ENCODE measurements at regions not wholly inside any gene's neighbourhood (a gene's known extent, or its start where the extent isn't known, plus 50 kb on each side); places are given as distances from the start of the nearest gene placed in this dataset.

DNA sequence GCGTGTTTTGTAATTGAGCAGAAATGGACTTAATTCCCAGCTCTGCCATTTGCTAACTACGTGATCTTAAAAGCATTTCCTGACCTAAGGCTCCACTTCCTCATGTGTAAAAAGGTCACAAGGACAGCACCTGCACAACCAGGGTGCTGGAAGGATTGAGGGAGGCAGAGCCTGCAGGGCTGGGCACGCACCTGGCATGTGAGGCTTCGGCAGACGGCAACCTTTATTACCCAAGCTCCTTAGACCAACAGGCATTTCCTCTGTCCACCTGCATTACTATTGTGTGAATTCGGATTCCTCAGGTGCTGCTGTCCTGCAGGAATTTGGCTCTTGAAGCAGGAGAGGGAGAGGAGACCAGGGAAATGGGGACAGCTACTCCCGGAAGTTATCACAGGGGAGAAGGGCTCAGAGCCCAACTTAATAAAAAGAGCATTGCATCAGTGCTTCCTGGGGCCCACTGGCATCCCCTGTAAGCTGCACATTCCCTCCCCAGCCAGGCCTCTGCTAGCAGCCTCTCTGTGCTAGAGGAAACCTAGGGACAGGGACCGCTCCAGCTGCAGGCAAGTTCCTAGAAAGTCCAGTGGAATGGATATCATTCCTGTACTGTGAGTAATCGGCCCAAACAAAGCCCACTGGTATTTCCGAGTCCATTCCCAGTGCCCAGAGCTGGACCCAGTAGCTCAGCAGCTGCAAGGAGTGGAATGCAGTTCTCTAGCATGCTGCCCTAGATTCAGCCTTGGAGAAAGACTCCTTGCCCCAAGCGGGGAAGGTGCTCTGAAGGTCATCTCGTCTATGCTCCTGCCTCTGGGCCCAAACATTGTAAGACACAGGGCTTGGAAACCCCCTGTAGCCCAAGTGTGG is 157.1 kb upstream of the CCND2 start:
- peaks cover 4% of the 10 kb centered on the region for H3K4me1 ChIP-seq
- intact Hi-C loops (cut with DNase I; ENCODE audit: low total_unique reads), result no loop called here
- H3K27ac ChIP-seq, result no peak overlapping the region
- H3K9me3 ChIP-seq, result no peaks in the 10 kb centered on the region
- no peaks in the 10 kb centered on the region for H3K27me3 ChIP-seq
- 77 to 79% methylated on average over 10 to 12 of the region's 12 CpGs for WGBS, 2 donors
- no peak for DNase-seq
- no peak for TF ChIP-seq POLR2A (IDR thresholded peaks at IDR 0.05)
- no peaks in the 10 kb centered on the region for H3K36me3 ChIP-seq (ENCODE audit: low read depth, missing control alignments)
- H3K4me3 ChIP-seq, result no peak overlapping the region

- 75% methylated on average over 10 of the region's 10 CpGs for WGBS, 2 donors
- Histone ChIP-seq H3K27ac (no peak overlapping the region), H3K4me1 (peaks cover 4% of the 10 kb centered on the region), H3K9me3 (no peaks in the 10 kb centered on the region), H3K36me3 (ENCODE audit: low read depth, missing control alignments) (no peaks in the 10 kb centered on the region), H3K27me3 (no peaks in the 10 kb centered on the region), H3K4me3 (no peak overlapping the region)
- no peak for TF ChIP-seq CTCF (IDR thresholded peaks at IDR 0.05)
- no peak for TF ChIP-seq POLR2A (IDR thresholded peaks at IDR 0.05)
- no peak for DNase-seq
- intact Hi-C loops (cut with DNase I; ENCODE audit: low total_unique reads), result no loop called here
These were observed 158.0 kb upstream of the CCND2 start for GRCh38 chr12:4115570-4115969.

DNA sequence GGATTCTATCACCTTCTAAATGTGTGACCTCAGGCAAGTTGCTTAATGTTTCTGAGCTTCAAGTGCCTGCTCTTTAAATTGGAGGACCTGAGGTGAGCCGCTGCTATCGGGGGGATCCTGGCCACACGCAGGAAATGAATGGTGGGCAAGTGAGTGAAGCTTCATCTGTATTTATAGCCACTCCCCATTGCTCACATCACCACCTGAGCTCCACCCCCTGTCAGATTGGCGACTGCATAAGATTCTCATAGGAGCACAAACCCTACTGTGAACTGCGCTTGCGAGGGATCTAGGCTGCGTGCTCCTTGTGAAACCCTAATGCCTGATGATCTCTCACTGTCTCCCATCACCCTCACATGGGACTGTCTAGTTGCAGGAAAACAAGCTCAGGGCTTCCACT is 158.6 kb upstream of the CCND2 start:
- 79 to 84% methylated on average over 7 of the region's 7 CpGs for WGBS, 2 donors
- H3K9me3 ChIP-seq, result no peaks in the 10 kb centered on the region
- no peak for DNase-seq
- H3K27ac ChIP-seq, result no peak overlapping the region
- H3K4me3 ChIP-seq, result no peak overlapping the region
- no peaks in the 10 kb centered on the region for H3K27me3 ChIP-seq
- intact Hi-C loops (cut with DNase I; ENCODE audit: low total_unique reads), result no loop called here
- TF ChIP-seq CTCF (IDR thresholded peaks at IDR 0.05) (no peak), POLR2A (IDR thresholded peaks at IDR 0.05) (no peak)
- peaks cover 4% of the 10 kb centered on the region for H3K4me1 ChIP-seq
- no peaks in the 10 kb centered on the region for H3K36me3 ChIP-seq (ENCODE audit: low read depth, missing control alignments)

DNA sequence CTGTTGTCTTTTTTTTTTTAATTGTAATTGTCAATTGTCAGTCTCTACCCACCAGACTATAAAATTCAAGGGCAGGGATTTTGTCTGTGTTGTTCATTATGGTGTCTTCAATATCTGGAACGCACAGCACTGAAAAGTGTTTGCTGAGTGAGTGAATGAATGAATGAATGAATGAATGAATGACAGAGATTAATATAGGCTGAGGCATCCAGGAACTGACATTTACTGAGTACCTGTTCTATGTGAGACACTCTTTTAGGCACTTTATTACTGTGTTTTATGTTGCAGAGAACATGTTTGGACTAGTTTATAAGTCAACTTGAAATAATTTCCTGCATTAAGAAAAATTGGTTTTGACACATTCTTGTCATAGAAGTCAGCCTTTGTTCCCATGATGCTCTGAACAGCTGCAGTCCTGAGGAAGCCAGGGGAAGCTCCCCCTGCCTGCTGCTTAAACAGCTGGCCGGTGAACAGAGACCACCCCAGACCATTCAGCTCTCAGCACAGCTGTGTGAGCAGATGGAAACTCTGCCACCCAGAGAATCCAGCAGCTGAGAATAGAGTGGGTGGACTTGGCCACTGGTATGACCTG is 160.7 kb upstream of the CCND2 start:
- H3K4me1 ChIP-seq, result peaks cover 3% of the 10 kb centered on the region
- no peak for DNase-seq
- H3K4me3 ChIP-seq, result no peak overlapping the region
- H3K27me3 ChIP-seq, result no peaks in the 10 kb centered on the region
- no peak overlapping the region for H3K27ac ChIP-seq
- intact Hi-C loops (cut with DNase I; ENCODE audit: low total_unique reads), result no loop called here
- H3K9me3 ChIP-seq, result no peaks in the 10 kb centered on the region
- no peaks in the 10 kb centered on the region for H3K36me3 ChIP-seq (ENCODE audit: low read depth, missing control alignments)
- 71 to 90% methylated on average over 2 of the region's 2 CpGs for WGBS, 2 donors
- TF ChIP-seq POLR2A (IDR thresholded peaks at IDR 0.05) (no peak), CTCF (IDR thresholded peaks at IDR 0.05) (no peak)

DNA sequence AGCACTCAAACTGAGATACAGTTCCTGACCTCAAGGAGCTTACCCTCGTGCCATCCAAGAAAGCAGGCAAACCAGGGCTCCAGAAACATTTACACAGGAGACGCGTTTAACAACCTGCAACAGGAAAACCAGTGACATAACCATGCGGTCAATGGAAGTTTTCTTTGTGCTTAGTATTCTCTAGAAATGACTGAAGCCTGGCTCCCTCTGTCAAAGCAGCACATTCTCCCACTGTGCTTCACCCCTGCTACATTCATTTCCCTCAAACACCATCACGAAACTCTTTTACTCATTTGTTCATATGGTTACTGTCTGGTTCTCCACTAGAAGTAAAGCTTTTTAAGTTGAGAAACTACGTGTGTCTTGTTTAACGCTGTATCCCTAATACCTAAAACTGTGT is 161.3 kb upstream of the CCND2 start:
- WGBS, 2 donors, result 95 to 96% methylated on average over 7 of the region's 7 CpGs
- H3K4me3 ChIP-seq, result no peak overlapping the region
- H3K27me3 ChIP-seq, result no peaks in the 10 kb centered on the region
- H3K9me3 ChIP-seq, result no peaks in the 10 kb centered on the region
- H3K36me3 ChIP-seq (ENCODE audit: low read depth, missing control alignments), result no peaks in the 10 kb centered on the region
- intact Hi-C loops (cut with DNase I; ENCODE audit: low total_unique reads), result no loop called here
- no peak overlapping the region for H3K27ac ChIP-seq
- H3K4me1 ChIP-seq, result no peaks in the 10 kb centered on the region
- no peak for DNase-seq
- TF ChIP-seq POLR2A (IDR thresholded peaks at IDR 0.05) (no peak), CTCF (IDR thresholded peaks at IDR 0.05) (no peak)

All from testis (tissue), 2 donors.